ENCODE measurements at regions not wholly inside any gene's neighbourhood (a gene's known extent, or its start where the extent isn't known, plus 50 kb on each side); places are given as distances from the start of the nearest gene placed in this dataset.
"Not testable (repeated sequence)": the region's sequence is repeated elsewhere in the genome, so short reads cannot be mapped to it uniquely, and the experiment has no call there.

GRCh38 chr4:186846426-186846825, 122.8 kb upstream of the FAT1 start:
- Mint-ChIP-seq H3K4me3 (no peak overlapping the region), H3K27ac (no peak overlapping the region), H3K4me1 (no peaks in the 10 kb centered on the region), H3K27me3 (no peaks in the 10 kb centered on the region), H3K9me3 (ENCODE audit: insufficient read depth) (peaks cover 7% of the 10 kb centered on the region)
- Histone ChIP-seq H4K20me1 (ENCODE audit: control insufficient read depth, insufficient read depth, low read length, poor library complexity, severe bottlenecking) (no peaks in the 10 kb centered on the region), H3K4me3 (ENCODE audit: control extremely low read depth in 1 of 5, extremely low read depth in 1 of 5, insufficient read depth in 1 of 5, low read depth in 2 of 5, low read length in 4 of 5) (no peak overlapping the region), H3K36me3 (replicated peaks in 1 of 2; ENCODE audit: control extremely low read depth in 1 of 2, control insufficient read depth in 1 of 2, extremely low read depth in 1 of 2, insufficient read depth in 2 of 2, low read length in 1 of 2) (no peaks in the 10 kb centered on the region), H3K4me1 (ENCODE audit: control insufficient read depth in 2 of 2, insufficient read depth in 2 of 2, low read length in 2 of 2) (no peaks in the 10 kb centered on the region), H3K9ac (ENCODE audit: low read length) (no peak overlapping the region), H3K9me3 (ENCODE audit: control extremely low read depth in 1 of 3, control insufficient read depth in 2 of 3, insufficient read depth in 1 of 3, low read length in 2 of 3) (peaks cover 0 to 1% (median 0%) of the 10 kb centered on the region in 3 donors), H3K27ac (ENCODE audit: low read length in 2 of 2) (no peak overlapping the region), H3K27me3 (replicated peaks in 1 of 4; ENCODE audit: control extremely low read depth in 1 of 4, control insufficient read depth in 3 of 4, insufficient read depth in 4 of 4, low read length in 3 of 4) (no peaks in the 10 kb centered on the region), H3K79me2 (ENCODE audit: control insufficient read depth, insufficient read depth, low read length) (no peaks in the 10 kb centered on the region), H2AFZ (ENCODE audit: insufficient read depth, low read depth, low read length, poor library complexity, severe bottlenecking) (no peak overlapping the region), H3K4me2 (replicated peaks; ENCODE audit: low read depth, low read length, poor library complexity, severe bottlenecking) (no peak overlapping the region)
- DNase-seq: no peak
- no peak for ATAC-seq (ENCODE audit: low read depth)
- CTCF ChIA-PET: no interaction called here
- WGBS (ENCODE audit: insufficient coverage): 100% methylated on average over 1 of the region's 3 CpGs
- intact Hi-C loops (cut with micrococcal nuclease): no loop called here
- POLR2A ChIA-PET: no interaction called here
- TF ChIP-seq CTCF (IDR thresholded peaks at IDR 0.05) (no peak), EZH2 (IDR thresholded peaks at IDR 0.05; ENCODE audit: borderline replicate concordance, insufficient read depth, low read depth, low read length, poor library complexity, severe bottlenecking) (no peak)

GRCh38 chr4:186847429-186848131, 123.9 kb upstream of the FAT1 start:
- H3K4me2 ChIP-seq (replicated peaks; ENCODE audit: low read depth, low read length, poor library complexity, severe bottlenecking); H3K4me1 Mint-ChIP-seq; H3K4me3 ChIP-seq (ENCODE audit: control extremely low read depth in 1 of 5, extremely low read depth in 1 of 5, insufficient read depth in 1 of 5, low read depth in 2 of 5, low read length in 4 of 5); H3K79me2 ChIP-seq (ENCODE audit: control insufficient read depth, insufficient read depth, low read length); H3K9me3 Mint-ChIP-seq (ENCODE audit: insufficient read depth); H3K4me1 ChIP-seq (ENCODE audit: control insufficient read depth in 2 of 2, insufficient read depth in 2 of 2, low read length in 2 of 2); CTCF ChIA-PET; H4K20me1 ChIP-seq (ENCODE audit: control insufficient read depth, insufficient read depth, low read length, poor library complexity, severe bottlenecking); ATAC-seq (ENCODE audit: low read depth); H2AFZ ChIP-seq (ENCODE audit: insufficient read depth, low read depth, low read length, poor library complexity, severe bottlenecking); H3K27me3 ChIP-seq (replicated peaks in 1 of 4; ENCODE audit: control extremely low read depth in 1 of 4, control insufficient read depth in 3 of 4, insufficient read depth in 4 of 4, low read length in 3 of 4); H3K27ac ChIP-seq (ENCODE audit: low read length in 2 of 2); H3K27ac Mint-ChIP-seq; H3K4me3 Mint-ChIP-seq; DNase-seq; POLR2A ChIA-PET; H3K27me3 Mint-ChIP-seq; intact Hi-C loops (cut with micrococcal nuclease); H3K9ac ChIP-seq (ENCODE audit: low read length); H3K36me3 ChIP-seq (replicated peaks in 1 of 2; ENCODE audit: control extremely low read depth in 1 of 2, control insufficient read depth in 1 of 2, extremely low read depth in 1 of 2, insufficient read depth in 2 of 2, low read length in 1 of 2); H3K9me3 ChIP-seq (ENCODE audit: control extremely low read depth in 1 of 3, control insufficient read depth in 2 of 3, insufficient read depth in 1 of 3, low read length in 2 of 3): not testable (repeated sequence)
- WGBS (ENCODE audit: insufficient coverage): 100% methylated on average over 1 of the region's 3 CpGs

All from B cell (primary cell).